Midbrain (tissue), 1 donor: ENCODE measurements at regions not wholly inside any gene's neighbourhood (a gene's known extent, or its start where the extent isn't known, plus 50 kb on each side); places are given as distances from the start of the nearest gene placed in this dataset.
"Not testable (repeated sequence)": the region's sequence is repeated elsewhere in the genome, so short reads cannot be mapped to it uniquely, and the experiment has no call there.

Experiments used
- DNase-seq: peaks from one replicate; lab custom pipeline; 2025; lab: John Stamatoyannopoulos, UW

- DNase-seq: no peak
These were observed 233.3 kb upstream of the MGAT5 start for GRCh38 chr2:134020608-134021007.

- DNase-seq: no peak
These were observed 231.9 kb upstream of the MGAT5 start for GRCh38 chr2:134021830-134022524.

GRCh38 chr2:134023854-134024253 is 230.0 kb upstream of the MGAT5 start:
- DNase-seq: no peak

GRCh38 chr2:134027980-134028379 is 225.9 kb upstream of the MGAT5 start:
- DNase-seq: no peak

- no peak for DNase-seq
These were observed 224.5 kb upstream of the MGAT5 start for GRCh38 chr2:134029418-134029817.

GRCh38 chr2:134031539-134031938 is 222.3 kb upstream of the MGAT5 start:
- no peak for DNase-seq

- no peak for DNase-seq
These were observed 218.1 kb upstream of the MGAT5 start for GRCh38 chr2:134035605-134036370.

GRCh38 chr2:134039912-134040581 is 213.8 kb upstream of the MGAT5 start:
- DNase-seq: no peak

GRCh38 chr2:134040626-134041172 is 213.2 kb upstream of the MGAT5 start:
- DNase-seq: not testable (repeated sequence)

- DNase-seq: no peak
These were observed 212.0 kb upstream of the MGAT5 start for GRCh38 chr2:134041877-134042276.

- not testable (repeated sequence) for DNase-seq
These were observed 210.8 kb upstream of the MGAT5 start for GRCh38 chr2:134043028-134043427.

GRCh38 chr2:134052173-134052572 is 201.7 kb upstream of the MGAT5 start:
- DNase-seq: no peak

- DNase-seq: no peak
These were observed 197.7 kb upstream of the MGAT5 start for GRCh38 chr2:134056173-134056572.

GRCh38 chr2:134061066-134061465 is 192.8 kb upstream of the MGAT5 start:
- DNase-seq: not testable (repeated sequence)

- not testable (repeated sequence) for DNase-seq
These were observed 191.6 kb upstream of the MGAT5 start for GRCh38 chr2:134062235-134062634.

GRCh38 chr2:134063916-134064315 is 190.0 kb upstream of the MGAT5 start:
- DNase-seq: not testable (repeated sequence)

- no peak for DNase-seq
These were observed 183.6 kb upstream of the MGAT5 start for GRCh38 chr2:134070281-134070741.

- DNase-seq: no peak
These were observed 181.5 kb upstream of the MGAT5 start for GRCh38 chr2:134072341-134072740.

GRCh38 chr2:134073023-134073422 is 180.8 kb upstream of the MGAT5 start:
- no peak for DNase-seq

GRCh38 chr2:134074619-134075018 is 179.3 kb upstream of the MGAT5 start:
- DNase-seq: no peak

GRCh38 chr2:134075204-134075603 is 178.7 kb upstream of the MGAT5 start:
- no peak for DNase-seq

- no peak for DNase-seq
These were observed 175.5 kb upstream of the MGAT5 start for GRCh38 chr2:134078354-134078753.
